ENCODE measurements at regions not wholly inside any gene's neighbourhood (a gene's known extent, or its start where the extent isn't known, plus 50 kb on each side); places are given as distances from the start of the nearest gene placed in this dataset.

DNA sequence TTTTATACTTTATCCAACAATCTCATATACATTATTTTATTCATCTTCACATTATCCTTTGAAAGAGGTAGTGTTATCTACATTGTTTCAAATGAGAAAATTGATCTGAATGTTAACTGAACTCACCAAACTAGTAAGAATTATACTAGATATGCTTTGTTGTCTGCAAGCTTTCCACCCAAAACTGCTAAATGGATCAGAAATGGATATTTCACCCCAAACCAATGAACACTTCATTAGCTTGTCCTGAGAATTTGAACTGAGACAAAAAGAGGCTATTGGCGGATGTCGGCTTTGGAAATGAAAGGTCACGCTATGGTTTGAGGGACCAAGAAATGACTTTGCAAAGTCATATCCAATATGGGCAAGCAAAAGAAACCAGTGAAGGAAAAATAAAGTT, 201.9 kb upstream of the TRPM3 start:
- H3K27ac Mint-ChIP-seq (ENCODE audit: unreplicated experiment), result no peak overlapping the region
- TF ChIP-seq, protein P1, sequence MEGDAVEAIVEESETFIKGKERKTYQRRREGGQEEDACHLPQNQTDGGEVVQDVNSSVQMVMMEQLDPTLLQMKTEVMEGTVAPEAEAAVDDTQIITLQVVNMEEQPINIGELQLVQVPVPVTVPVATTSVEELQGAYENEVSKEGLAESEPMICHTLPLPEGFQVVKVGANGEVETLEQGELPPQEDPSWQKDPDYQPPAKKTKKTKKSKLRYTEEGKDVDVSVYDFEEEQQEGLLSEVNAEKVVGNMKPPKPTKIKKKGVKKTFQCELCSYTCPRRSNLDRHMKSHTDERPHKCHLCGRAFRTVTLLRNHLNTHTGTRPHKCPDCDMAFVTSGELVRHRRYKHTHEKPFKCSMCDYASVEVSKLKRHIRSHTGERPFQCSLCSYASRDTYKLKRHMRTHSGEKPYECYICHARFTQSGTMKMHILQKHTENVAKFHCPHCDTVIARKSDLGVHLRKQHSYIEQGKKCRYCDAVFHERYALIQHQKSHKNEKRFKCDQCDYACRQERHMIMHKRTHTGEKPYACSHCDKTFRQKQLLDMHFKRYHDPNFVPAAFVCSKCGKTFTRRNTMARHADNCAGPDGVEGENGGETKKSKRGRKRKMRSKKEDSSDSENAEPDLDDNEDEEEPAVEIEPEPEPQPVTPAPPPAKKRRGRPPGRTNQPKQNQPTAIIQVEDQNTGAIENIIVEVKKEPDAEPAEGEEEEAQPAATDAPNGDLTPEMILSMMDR (IDR thresholded peaks at IDR 0.05; ENCODE audit: partially characterized antibody, unreplicated experiment), result no peak
- no peaks in the 10 kb centered on the region for H3K9me3 Mint-ChIP-seq (ENCODE audit: unreplicated experiment)

DNA sequence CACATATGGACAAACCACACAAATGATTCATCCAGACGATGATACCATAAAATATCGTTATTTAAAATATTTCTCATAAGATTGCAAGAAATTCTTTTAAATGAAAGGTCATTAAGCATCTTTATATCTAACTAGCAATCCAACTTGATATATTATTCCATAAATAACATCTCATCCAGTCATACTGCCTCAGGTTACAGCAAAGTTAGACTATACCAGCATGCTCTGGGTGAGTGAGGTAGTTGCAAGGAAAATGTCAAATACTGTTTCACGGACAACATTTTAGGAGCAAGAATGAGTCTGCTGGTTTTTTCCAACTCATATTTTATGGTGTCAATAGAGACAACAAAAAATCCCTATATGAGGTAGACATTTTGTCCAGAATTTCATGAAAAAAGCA, 200.9 kb upstream of the TRPM3 start:
- TF ChIP-seq, protein P1 (IDR thresholded peaks at IDR 0.05; ENCODE audit: partially characterized antibody, unreplicated experiment), result no peak
- H3K9me3 Mint-ChIP-seq (ENCODE audit: unreplicated experiment), result no peaks in the 10 kb centered on the region

More for the DNA sequence above, 201.9 kb upstream of the TRPM3 start:
- no peak for DNase-seq
- Mint-ChIP-seq H3K4me1 (ENCODE audit: low read depth, unreplicated experiment) (no peaks in the 10 kb centered on the region), H3K27me3 (ENCODE audit: unreplicated experiment) (no peaks in the 10 kb centered on the region), H3K36me3 (ENCODE audit: unreplicated experiment) (no peaks in the 10 kb centered on the region), H3K4me3 (ENCODE audit: unreplicated experiment) (no peak overlapping the region)

DNA sequence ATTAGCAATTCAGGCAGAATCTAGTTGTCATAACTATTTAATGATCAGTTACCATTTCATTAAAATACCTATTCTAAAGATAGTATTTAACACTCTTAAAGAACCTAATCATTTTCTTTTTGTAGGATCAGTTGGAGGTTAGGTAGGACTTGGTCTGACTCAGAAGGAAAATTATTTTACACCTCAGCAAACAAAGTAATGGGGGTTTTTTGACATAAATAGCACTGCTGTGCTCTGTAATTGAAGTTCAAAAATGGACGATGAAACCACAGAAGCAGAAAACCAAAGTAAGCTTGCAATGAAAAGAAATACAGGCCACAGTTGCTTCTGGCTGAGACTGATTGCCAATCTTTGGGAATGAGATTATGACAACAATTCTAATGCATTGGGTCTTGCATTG, 187.0 kb upstream of the TRPM3 start:
- Mint-ChIP-seq H3K9me3 (ENCODE audit: unreplicated experiment) (no peaks in the 10 kb centered on the region), H3K4me1 (ENCODE audit: low read depth, unreplicated experiment) (no peaks in the 10 kb centered on the region), H3K27me3 (ENCODE audit: unreplicated experiment) (no peaks in the 10 kb centered on the region), H3K4me3 (ENCODE audit: unreplicated experiment) (no peak overlapping the region), H3K27ac (ENCODE audit: unreplicated experiment) (no peak overlapping the region), H3K36me3 (ENCODE audit: unreplicated experiment) (no peaks in the 10 kb centered on the region)
- DNase-seq, result no peak
- TF ChIP-seq, protein P1 (IDR thresholded peaks at IDR 0.05; ENCODE audit: partially characterized antibody, unreplicated experiment), result no peak

More for the DNA sequence above, 200.9 kb upstream of the TRPM3 start:
- DNase-seq, result no peak
- no peak overlapping the region for H3K4me3 Mint-ChIP-seq (ENCODE audit: unreplicated experiment)
- H3K27ac Mint-ChIP-seq (ENCODE audit: unreplicated experiment), result no peak overlapping the region
- no peaks in the 10 kb centered on the region for H3K4me1 Mint-ChIP-seq (ENCODE audit: low read depth, unreplicated experiment)
- H3K36me3 Mint-ChIP-seq (ENCODE audit: unreplicated experiment), result no peaks in the 10 kb centered on the region
- no peaks in the 10 kb centered on the region for H3K27me3 Mint-ChIP-seq (ENCODE audit: unreplicated experiment)

DNA sequence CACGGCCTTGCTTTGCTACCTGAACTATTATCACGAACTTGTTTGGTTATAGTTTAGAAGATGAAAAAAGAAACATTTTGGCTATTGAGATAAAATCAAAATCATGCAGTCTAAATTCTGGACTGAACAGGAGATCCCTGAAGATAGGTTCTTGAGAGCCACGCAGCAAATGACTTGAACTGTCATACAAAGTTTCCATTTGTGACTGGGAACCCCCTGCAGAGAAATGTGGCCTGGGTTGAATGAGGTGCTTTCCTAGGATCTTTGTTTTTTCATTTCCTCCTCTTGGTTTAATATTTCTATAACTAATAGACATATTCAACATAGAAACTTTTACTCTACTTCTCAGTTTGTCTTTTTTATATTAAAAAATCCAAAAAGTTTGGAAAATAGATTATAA, 184.7 kb upstream of the TRPM3 start:
- Mint-ChIP-seq H3K9me3 (ENCODE audit: unreplicated experiment) (no peaks in the 10 kb centered on the region), H3K27ac (ENCODE audit: unreplicated experiment) (no peak overlapping the region), H3K4me3 (ENCODE audit: unreplicated experiment) (no peak overlapping the region), H3K27me3 (ENCODE audit: unreplicated experiment) (peaks cover 2% of the 10 kb centered on the region), H3K4me1 (ENCODE audit: low read depth, unreplicated experiment) (no peaks in the 10 kb centered on the region), H3K36me3 (ENCODE audit: unreplicated experiment) (no peaks in the 10 kb centered on the region)
- DNase-seq, result no peak
- TF ChIP-seq, protein P1 (IDR thresholded peaks at IDR 0.05; ENCODE audit: partially characterized antibody, unreplicated experiment), result no peak

DNA sequence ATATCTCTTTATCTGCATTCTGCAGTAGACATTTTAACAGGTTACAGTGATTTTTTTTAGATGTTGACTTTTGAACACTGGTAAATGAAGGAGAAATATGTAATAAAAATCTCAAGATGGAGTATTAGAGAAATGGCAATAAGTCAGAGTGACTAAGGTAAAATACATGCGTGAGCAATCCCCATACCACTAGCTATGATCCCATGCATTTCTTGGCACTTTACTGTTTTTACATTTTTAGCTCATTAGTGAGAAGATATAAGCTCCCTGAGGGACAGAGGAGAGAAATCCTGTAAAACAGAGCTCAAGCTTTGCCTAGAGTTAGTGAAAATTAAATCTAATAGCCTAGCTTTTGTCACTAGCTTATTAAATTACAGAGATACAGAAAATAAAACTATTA, 181.9 kb upstream of the TRPM3 start:
- Mint-ChIP-seq H3K36me3 (ENCODE audit: unreplicated experiment) (no peaks in the 10 kb centered on the region), H3K4me3 (ENCODE audit: unreplicated experiment) (no peak overlapping the region), H3K4me1 (ENCODE audit: low read depth, unreplicated experiment) (peaks cover 3% of the 10 kb centered on the region)

More for the DNA sequence above, 181.9 kb upstream of the TRPM3 start:
- no peaks in the 10 kb centered on the region for H3K9me3 Mint-ChIP-seq (ENCODE audit: unreplicated experiment)
- TF ChIP-seq, protein P1 (IDR thresholded peaks at IDR 0.05; ENCODE audit: partially characterized antibody, unreplicated experiment), result no peak
- H3K27ac Mint-ChIP-seq (ENCODE audit: unreplicated experiment), result no peak overlapping the region
- no peak for DNase-seq
- H3K27me3 Mint-ChIP-seq (ENCODE audit: unreplicated experiment), result peaks cover 2% of the 10 kb centered on the region
